ENCODE measurements at regions not wholly inside any gene's neighbourhood (a gene's known extent, or its start where the extent isn't known, plus 50 kb on each side); places are given as distances from the start of the nearest gene placed in this dataset.

- TF ChIP-seq, protein P1, sequence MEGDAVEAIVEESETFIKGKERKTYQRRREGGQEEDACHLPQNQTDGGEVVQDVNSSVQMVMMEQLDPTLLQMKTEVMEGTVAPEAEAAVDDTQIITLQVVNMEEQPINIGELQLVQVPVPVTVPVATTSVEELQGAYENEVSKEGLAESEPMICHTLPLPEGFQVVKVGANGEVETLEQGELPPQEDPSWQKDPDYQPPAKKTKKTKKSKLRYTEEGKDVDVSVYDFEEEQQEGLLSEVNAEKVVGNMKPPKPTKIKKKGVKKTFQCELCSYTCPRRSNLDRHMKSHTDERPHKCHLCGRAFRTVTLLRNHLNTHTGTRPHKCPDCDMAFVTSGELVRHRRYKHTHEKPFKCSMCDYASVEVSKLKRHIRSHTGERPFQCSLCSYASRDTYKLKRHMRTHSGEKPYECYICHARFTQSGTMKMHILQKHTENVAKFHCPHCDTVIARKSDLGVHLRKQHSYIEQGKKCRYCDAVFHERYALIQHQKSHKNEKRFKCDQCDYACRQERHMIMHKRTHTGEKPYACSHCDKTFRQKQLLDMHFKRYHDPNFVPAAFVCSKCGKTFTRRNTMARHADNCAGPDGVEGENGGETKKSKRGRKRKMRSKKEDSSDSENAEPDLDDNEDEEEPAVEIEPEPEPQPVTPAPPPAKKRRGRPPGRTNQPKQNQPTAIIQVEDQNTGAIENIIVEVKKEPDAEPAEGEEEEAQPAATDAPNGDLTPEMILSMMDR (IDR thresholded peaks at IDR 0.05): no peak
- no peak for TF ChIP-seq POLR2A (IDR thresholded peaks at IDR 0.05)
These were observed 452.6 kb downstream of the TAFA4 start for GRCh38 chr3:68479779-68480178.
